Endothelial cell of umbilical vein (primary cell): ENCODE measurements at regions not wholly inside any gene's neighbourhood (a gene's known extent, or its start where the extent isn't known, plus 50 kb on each side); places are given as distances from the start of the nearest gene placed in this dataset.

Experiments used
- CTCF ChIP-seq, 2 donors: IDR thresholded peaks; 1 replicate in 1 of 2; 2 replicates in 1 of 2; pipeline ENCODE4 v1.5.1; 2011; ENCODE audit warnings: low read length in 2 of 2, mild to moderate bottlenecking in 2 of 2, moderate library complexity in 2 of 2, control low read depth in 1 of 2, inconsistent platforms in 1 of 2, low read depth in 1 of 2; ENCODE audit not compliant: insufficient read depth in 1 of 2; ENCODE audit errors: extremely low read depth in 1 of 2
- EZH2 ChIP-seq: IDR thresholded peaks from 2 replicates; pipeline ENCODE4 v1.6.1; 2012; ENCODE audit warnings: borderline replicate concordance, low read depth, mild to moderate bottlenecking, moderate library complexity, low read length, inconsistent platforms; ENCODE audit not compliant: severe bottlenecking
- JUN ChIP-seq: IDR thresholded peaks from 2 replicates; pipeline ENCODE4 v1.6.1; 2011; ENCODE audit warnings: borderline replicate concordance, low read depth; ENCODE audit not compliant: insufficient read length, insufficient read depth
- MAX ChIP-seq: IDR thresholded peaks from 2 replicates; pipeline ENCODE4 v1.6.1; 2011; ENCODE audit not compliant: insufficient read depth, insufficient read length
- MYC ChIP-seq: IDR thresholded peaks from one replicate; pipeline ENCODE4 v1.6.1; 2011; ENCODE audit warnings: mild to moderate bottlenecking, low read depth, low read length
- POLR2A ChIP-seq: IDR thresholded peaks from 2 replicates; pipeline ENCODE4 v1.6.1; 2012; ENCODE audit warnings: low read depth, mild to moderate bottlenecking, control low read depth, low read length
- POLR2AphosphoS5 ChIP-seq: IDR thresholded peaks from 2 replicates; pipeline ENCODE4 v1.6.1; 2012; ENCODE audit warnings: low read depth, mild to moderate bottlenecking, control low read depth, low read length, moderate library complexity; ENCODE audit not compliant: insufficient read depth

DNA sequence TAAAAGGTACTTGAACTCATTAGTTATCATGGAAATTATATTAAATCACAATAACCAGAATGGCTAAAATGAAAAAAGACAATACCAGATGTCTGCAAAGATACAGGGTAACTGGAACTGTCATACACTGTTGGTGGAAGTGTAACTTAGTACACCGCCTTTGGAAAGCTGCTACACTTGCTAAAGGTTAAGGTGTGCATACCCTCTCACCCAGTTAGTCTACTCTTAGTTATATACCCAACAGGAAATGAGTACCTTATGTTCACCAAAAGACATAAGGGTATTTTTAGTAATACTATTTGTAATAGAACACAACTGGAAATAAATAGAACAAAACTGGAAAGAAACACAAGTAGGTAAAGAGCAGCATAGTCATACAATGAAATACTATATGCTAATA, 155.8 kb upstream of the THUMPD2 start:
- TF ChIP-seq CTCF (IDR thresholded peaks at IDR 0.05; ENCODE audit: extremely low read depth in 1 of 2, insufficient read depth in 1 of 2, low read depth in 1 of 2, low read length in 2 of 2) (no peak), MAX (no peak), POLR2AphosphoS5 (no peak), EZH2 (no peak), POLR2A (no peak), MYC (no peak), JUN (no peak)
